Panc1 (cell line): ENCODE measurements at regions not wholly inside any gene's neighbourhood (a gene's known extent, or its start where the extent isn't known, plus 50 kb on each side); places are given as distances from the start of the nearest gene placed in this dataset.

Experiments
- ATAC-seq: fragments of 200-7000 bp; cut with Tn5 transposase; 2 replicates; pipeline ENCODE4 v1.9.1; 2020; ENCODE audit warnings: mild to moderate bottlenecking, moderate library complexity
- BruUV-seq: library from RNA; stranded (reverse); fragments of 400-500 nt; replicated peaks from 2 replicates; lab custom pipeline; 2021; lab: Mats Ljungman, UMichigan
- CTCF ChIA-PET: fragments of 300-600 bp; sonication (Branson Sonifier 250); formaldehyde crosslinking; loops from one replicate; lab custom pipeline; 2022; ENCODE audit warnings: antibody characterized with exemption; lab: Charles Lee
- POLR2A ChIA-PET: fragments of 300-600 bp; sonication (Branson Sonifier 250); formaldehyde crosslinking; loops from one replicate; lab custom pipeline; 2022; ENCODE audit warnings: antibody characterized with exemption; lab: Charles Lee
- DNase-seq: peaks from one replicate; pipeline ENCODE4 v3.0.0-alpha.2; 2010; ENCODE audit warnings: low read depth, low spot score
- H3K27ac ChIP-seq: 2 replicates; pipeline ENCODE4 v1.5.1; 2011; ENCODE audit warnings: mild to moderate bottlenecking, low read length, inconsistent platforms
- H3K27me3 ChIP-seq: fragments of 200-500 bp; sonication (Bioruptor generic); 2 replicates; pipeline ENCODE4 v1.6.0; 2014; ENCODE audit warnings: low read length, inconsistent platforms; ENCODE audit not compliant: control insufficient read depth, insufficient read depth
- H3K36me3 ChIP-seq: fragments of 200-500 bp; sonication (Bioruptor generic); 2 replicates; pipeline ENCODE4 v1.5.1; 2014; ENCODE audit warnings: inconsistent platforms, mild to moderate bottlenecking, low read length, moderate library complexity; ENCODE audit not compliant: control insufficient read depth, insufficient read depth
- H3K4me1 ChIP-seq: 2 replicates; pipeline ENCODE4 v1.5.1; 2011; ENCODE audit warnings: inconsistent platforms, mild to moderate bottlenecking, low read length, moderate library complexity; ENCODE audit not compliant: control insufficient read depth, insufficient read depth
- H3K4me3 ChIP-seq, 2 experiments: 2 replicates each; pipeline ENCODE4 v1.5.1; 2011 to 2012; ENCODE audit warnings: low read depth in 2 of 2, low read length in 2 of 2, mild to moderate bottlenecking in 2 of 2, inconsistent platforms in 1 of 2, moderate library complexity in 1 of 2
- H3K9me3 ChIP-seq: fragments of 200-500 bp; sonication (Bioruptor generic); 2 replicates; pipeline ENCODE4 v1.5.1; 2014; ENCODE audit warnings: low read depth, mild to moderate bottlenecking, inconsistent platforms, low read length, moderate library complexity; ENCODE audit not compliant: control insufficient read depth, insufficient read depth
- CTCF ChIP-seq: fragments of 450-650 bp; IDR thresholded peaks from 2 replicates; pipeline ENCODE4 v1.5.1; 2017; ENCODE audit warnings: mild to moderate bottlenecking
- POLR2AphosphoS5 ChIP-seq: IDR thresholded peaks from 2 replicates; pipeline ENCODE4 v1.6.1; 2012; ENCODE audit warnings: mild to moderate bottlenecking, low read depth, low read length, moderate library complexity
- SIN3A ChIP-seq: IDR thresholded peaks from 2 replicates; pipeline ENCODE4 v1.6.1; 2012; ENCODE audit warnings: low read depth, mild to moderate bottlenecking, low read length, moderate library complexity, borderline replicate concordance; ENCODE audit not compliant: insufficient read depth
- TCF7L2 ChIP-seq: IDR thresholded peaks from 2 replicates; pipeline ENCODE4 v1.6.1; 2011; ENCODE audit warnings: mild to moderate bottlenecking, low read depth, low read length, inconsistent platforms
- in situ Hi-C: cut with HindIII; loops from 2 replicates; pipeline ENCODE4 v1.10.0; 2016; ENCODE audit warnings: low sequenced_read_pairs, low pct_unique_long_range_greater_than_20kb
- intact Hi-C: fragments of 100-400 bp; cut with micrococcal nuclease; formaldehyde crosslinking; loops from one replicate; pipeline ENCODE4 v1.10.0; 2022; ENCODE audit not compliant: unreplicated experiment
- TF ChIP-seq, protein P1 (sequence below), 2 experiments: IDR thresholded peaks; 2 replicates each; pipeline ENCODE4 v1.6.1; 2011 to 2012; ENCODE audit warnings: low read depth in 2 of 2, control low read depth in 1 of 2, low read length in 1 of 2, mild to moderate bottlenecking in 1 of 2, moderate library complexity in 1 of 2; ENCODE audit not compliant: insufficient read depth in 1 of 2

DNA sequence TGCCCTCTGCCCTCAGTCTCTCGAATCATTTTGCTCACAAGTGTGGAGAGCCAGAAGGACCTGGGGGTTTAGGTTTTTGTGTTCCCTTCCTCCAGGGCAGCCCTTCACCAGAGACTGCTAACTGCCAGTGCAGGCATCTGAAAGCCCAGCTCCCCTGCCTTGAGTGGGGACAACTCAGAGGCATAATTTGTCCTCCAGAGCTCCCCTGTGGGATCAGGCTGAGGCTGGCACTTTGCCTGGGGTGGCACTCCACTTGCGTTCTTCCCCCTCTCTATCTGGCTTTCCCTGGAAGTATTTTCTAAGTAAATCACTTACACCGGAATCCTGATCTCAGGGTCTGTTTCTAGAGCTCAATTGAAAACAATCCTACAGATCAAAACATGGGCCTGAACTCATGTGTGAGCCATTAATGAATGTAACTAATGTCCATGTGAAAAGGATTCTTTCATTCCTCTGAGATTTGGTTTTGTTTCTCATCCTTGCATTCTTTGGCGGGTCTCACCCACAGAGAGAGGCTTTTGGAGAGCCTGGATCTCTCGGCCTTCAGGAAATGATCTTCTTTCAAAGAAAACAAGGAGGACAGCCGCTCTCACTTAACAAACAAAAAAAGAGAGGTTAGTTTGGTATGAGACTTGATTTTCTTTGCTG is 125.7 kb upstream of the RIPOR2 start:
- Histone ChIP-seq H3K27me3 (no peaks in the 10 kb centered on the region), H3K27ac (no peak overlapping the region), H3K4me3 (no peak overlapping the region), H3K4me1 (no peaks in the 10 kb centered on the region), H3K36me3 (no peaks in the 10 kb centered on the region), H3K9me3 (no peaks in the 10 kb centered on the region)
- TF ChIP-seq CTCF = no peak
- no peak for TF ChIP-seq TCF7L2
- TF ChIP-seq SIN3A = no peak
- TF ChIP-seq, protein P1, sequence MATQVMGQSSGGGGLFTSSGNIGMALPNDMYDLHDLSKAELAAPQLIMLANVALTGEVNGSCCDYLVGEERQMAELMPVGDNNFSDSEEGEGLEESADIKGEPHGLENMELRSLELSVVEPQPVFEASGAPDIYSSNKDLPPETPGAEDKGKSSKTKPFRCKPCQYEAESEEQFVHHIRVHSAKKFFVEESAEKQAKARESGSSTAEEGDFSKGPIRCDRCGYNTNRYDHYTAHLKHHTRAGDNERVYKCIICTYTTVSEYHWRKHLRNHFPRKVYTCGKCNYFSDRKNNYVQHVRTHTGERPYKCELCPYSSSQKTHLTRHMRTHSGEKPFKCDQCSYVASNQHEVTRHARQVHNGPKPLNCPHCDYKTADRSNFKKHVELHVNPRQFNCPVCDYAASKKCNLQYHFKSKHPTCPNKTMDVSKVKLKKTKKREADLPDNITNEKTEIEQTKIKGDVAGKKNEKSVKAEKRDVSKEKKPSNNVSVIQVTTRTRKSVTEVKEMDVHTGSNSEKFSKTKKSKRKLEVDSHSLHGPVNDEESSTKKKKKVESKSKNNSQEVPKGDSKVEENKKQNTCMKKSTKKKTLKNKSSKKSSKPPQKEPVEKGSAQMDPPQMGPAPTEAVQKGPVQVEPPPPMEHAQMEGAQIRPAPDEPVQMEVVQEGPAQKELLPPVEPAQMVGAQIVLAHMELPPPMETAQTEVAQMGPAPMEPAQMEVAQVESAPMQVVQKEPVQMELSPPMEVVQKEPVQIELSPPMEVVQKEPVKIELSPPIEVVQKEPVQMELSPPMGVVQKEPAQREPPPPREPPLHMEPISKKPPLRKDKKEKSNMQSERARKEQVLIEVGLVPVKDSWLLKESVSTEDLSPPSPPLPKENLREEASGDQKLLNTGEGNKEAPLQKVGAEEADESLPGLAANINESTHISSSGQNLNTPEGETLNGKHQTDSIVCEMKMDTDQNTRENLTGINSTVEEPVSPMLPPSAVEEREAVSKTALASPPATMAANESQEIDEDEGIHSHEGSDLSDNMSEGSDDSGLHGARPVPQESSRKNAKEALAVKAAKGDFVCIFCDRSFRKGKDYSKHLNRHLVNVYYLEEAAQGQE (IDR thresholded peaks at IDR 0.05; ENCODE audit: insufficient read depth in 1 of 2, low read depth in 2 of 2, low read length in 1 of 2) = no peak
- no peak for TF ChIP-seq POLR2AphosphoS5
- intact Hi-C loops (no loop called here), in situ Hi-C loops (no loop called here)
- ATAC-seq = no peak
- POLR2A ChIA-PET = no interaction called here
- BruUV-seq = no TSS peak
- DNase-seq = no peak
- CTCF ChIA-PET = no interaction called here

- CTCF ChIA-PET = no interaction called here
- no TSS peak for BruUV-seq
- in situ Hi-C loops (no loop called here), intact Hi-C loops (no loop called here)
- no peak for DNase-seq
- ATAC-seq = no peak
- Histone ChIP-seq H3K27ac (no peak overlapping the region), H3K36me3 (no peaks in the 10 kb centered on the region), H3K9me3 (no peaks in the 10 kb centered on the region), H3K27me3 (no peaks in the 10 kb centered on the region), H3K4me1 (no peaks in the 10 kb centered on the region), H3K4me3 (no peak overlapping the region)
- POLR2A ChIA-PET = no interaction called here
- TF ChIP-seq TCF7L2 (no peak), POLR2AphosphoS5 (no peak), CTCF (no peak), SIN3A (no peak)
- TF ChIP-seq, protein P1 (IDR thresholded peaks at IDR 0.05; ENCODE audit: insufficient read depth in 1 of 2, low read depth in 2 of 2, low read length in 1 of 2) = no peak
Measured at GRCh38 chr6:25062070-25062811, 126.5 kb upstream of the RIPOR2 start.
